Upper lobe of right lung (tissue), 1 donor: ENCODE measurements at regions not wholly inside any gene's neighbourhood (a gene's known extent, or its start where the extent isn't known, plus 50 kb on each side); places are given as distances from the start of the nearest gene placed in this dataset.

Experiments used
- ATAC-seq: fragments of 200-7000 bp; cut with Tn5 transposase; one replicate; pipeline ENCODE4 v1.9.1; 2020; ENCODE audit warnings: mild to moderate bottlenecking, moderate library complexity
- DNase-seq: peaks from one replicate; pipeline ENCODE4 v3.0.0-alpha.2; 2020
- H3K27ac ChIP-seq: fragments of 200-600 bp; one replicate; pipeline ENCODE4 v1.8.0; 2022
- H3K27me3 ChIP-seq: fragments of 200-600 bp; one replicate; pipeline ENCODE4 v1.8.0; 2022; ENCODE audit warnings: mild to moderate bottlenecking
- H3K36me3 ChIP-seq: fragments of 200-600 bp; one replicate; pipeline ENCODE4 v1.8.0; 2022
- H3K4me1 ChIP-seq: fragments of 200-600 bp; one replicate; pipeline ENCODE4 v1.8.0; 2022
- H3K4me3 ChIP-seq: fragments of 200-600 bp; one replicate; pipeline ENCODE4 v1.8.0; 2022; ENCODE audit warnings: mild to moderate bottlenecking
- H3K9me3 ChIP-seq: fragments of 200-600 bp; one replicate; pipeline ENCODE4 v1.8.0; 2022
- CTCF ChIP-seq: fragments of 200-600 bp; IDR thresholded peaks from one replicate; pipeline ENCODE4 v1.8.0; 2022; ENCODE audit warnings: antibody characterized with exemption
- intact Hi-C: fragments of 100-400 bp; cut with DNase I; formaldehyde crosslinking; loops from one replicate; pipeline ENCODE4 v1.11.0; 2022
- donor health status: DM: no; HTN: yes; CAD: no; lungs with severe emphysema.

- no peaks in the 10 kb centered on the region for H3K9me3 ChIP-seq
- no peak for TF ChIP-seq CTCF
- intact Hi-C loops: no loop called here
- no peaks in the 10 kb centered on the region for H3K27me3 ChIP-seq
- H3K4me1 ChIP-seq: no peaks in the 10 kb centered on the region
- DNase-seq: no peak
- H3K4me3 ChIP-seq: no peak overlapping the region
- no peaks in the 10 kb centered on the region for H3K36me3 ChIP-seq
- H3K27ac ChIP-seq: no peak overlapping the region
- no peak for ATAC-seq
Measured at GRCh38 chr7:156163747-156164146, 351.5 kb upstream of the SHH start.

- TF ChIP-seq CTCF: no peak
- peak; percentile 10 for DNase-seq
Measured at GRCh38 chr7:156162451-156162850, 350.2 kb upstream of the SHH start.

GRCh38 chr7:156160811-156161210 is 348.5 kb upstream of the SHH start:
- no peaks in the 10 kb centered on the region for H3K4me1 ChIP-seq
- intact Hi-C loops: no loop called here
- peak; percentile 62 for ATAC-seq
- peak; percentile 72 for DNase-seq
- no peaks in the 10 kb centered on the region for H3K36me3 ChIP-seq
- H3K9me3 ChIP-seq: no peaks in the 10 kb centered on the region
- TF ChIP-seq CTCF: no peak
- H3K27me3 ChIP-seq: no peaks in the 10 kb centered on the region
- H3K27ac ChIP-seq: no peak overlapping the region
- no peak overlapping the region for H3K4me3 ChIP-seq

More at GRCh38 chr7:156162451-156162850, 350.2 kb upstream of the SHH start:
- Histone ChIP-seq H3K36me3 (no peaks in the 10 kb centered on the region), H3K4me1 (no peaks in the 10 kb centered on the region), H3K27ac (no peak overlapping the region), H3K9me3 (no peaks in the 10 kb centered on the region), H3K27me3 (no peaks in the 10 kb centered on the region), H3K4me3 (no peak overlapping the region)
- intact Hi-C loops: no loop called here
- no peak for ATAC-seq

- Histone ChIP-seq H3K36me3 (no peaks in the 10 kb centered on the region), H3K9me3 (no peaks in the 10 kb centered on the region), H3K4me1 (no peaks in the 10 kb centered on the region), H3K4me3 (no peak overlapping the region), H3K27ac (no peak overlapping the region), H3K27me3 (no peaks in the 10 kb centered on the region)
- ATAC-seq (no peak), DNase-seq (peak; percentile 36)
- intact Hi-C loops: no loop called here
- TF ChIP-seq CTCF: no peak
Measured at GRCh38 chr7:156158693-156159092, 346.4 kb upstream of the SHH start.

- intact Hi-C loops: no loop called here
- Histone ChIP-seq H3K27ac (no peak overlapping the region), H3K36me3 (no peaks in the 10 kb centered on the region), H3K9me3 (no peaks in the 10 kb centered on the region), H3K27me3 (no peaks in the 10 kb centered on the region), H3K4me3 (no peak overlapping the region), H3K4me1 (no peaks in the 10 kb centered on the region)
- TF ChIP-seq CTCF: no peak
- ATAC-seq (no peak), DNase-seq (peak; percentile 25)
Measured at GRCh38 chr7:156158213-156158612, 345.9 kb upstream of the SHH start.

GRCh38 chr7:156157409-156158012 is 345.2 kb upstream of the SHH start:
- Histone ChIP-seq H3K27ac (no peak overlapping the region), H3K4me3 (no peak overlapping the region), H3K9me3 (no peaks in the 10 kb centered on the region), H3K27me3 (no peaks in the 10 kb centered on the region), H3K4me1 (no peaks in the 10 kb centered on the region), H3K36me3 (no peaks in the 10 kb centered on the region)
- TF ChIP-seq CTCF: no peak
- peak; percentile 54 for DNase-seq
- intact Hi-C loops: no loop called here
- ATAC-seq: peak; percentile 11
